Mucosa of descending colon (tissue), 3 donors: ENCODE measurements at regions not wholly inside any gene's neighbourhood (a gene's known extent, or its start where the extent isn't known, plus 50 kb on each side); places are given as distances from the start of the nearest gene placed in this dataset.

Source experiments
- ATAC-seq: fragments of 200-7000 bp; cut with Tn5 transposase; one replicate; pipeline ENCODE4 v1.9.1; 2020; ENCODE audit warnings: mild to moderate bottlenecking, moderate library complexity
- DNase-seq, 3 donors: peaks; one replicate each; pipeline ENCODE4 v3.0.0-alpha.2; 2020
- H3K36me3 ChIP-seq: fragments of 200-600 bp; one replicate; pipeline ENCODE4 v1.8.0; 2021; ENCODE audit warnings: low read depth, mild to moderate bottlenecking
- H3K4me1 ChIP-seq: fragments of 200-600 bp; one replicate; pipeline ENCODE4 v1.8.0; 2021; ENCODE audit warnings: low read depth, mild to moderate bottlenecking
- H3K4me3 ChIP-seq: fragments of 200-600 bp; one replicate; pipeline ENCODE4 v1.8.0; 2021; ENCODE audit warnings: mild to moderate bottlenecking
- H3K9me3 ChIP-seq: fragments of 200-600 bp; one replicate; pipeline ENCODE4 v1.8.0; 2021; ENCODE audit warnings: mild to moderate bottlenecking
- intact Hi-C, 2 donors: fragments of 100-400 bp; cut with DNase I in 1 of 2; cut with micrococcal nuclease in 1 of 2; formaldehyde crosslinking; loops; one replicate each; pipeline versions ENCODE4 v1.11.0 to v1.11.1; 2022; cut with DNase I, micrococcal nuclease
- TF ChIP-seq, protein P1 (sequence below): fragments of 200-600 bp; IDR thresholded peaks from one replicate; pipeline ENCODE4 v1.8.0; 2022; ENCODE audit warnings: antibody characterized with exemption, mild to moderate bottlenecking
- donor health status: DM: no; HTN: no; CAD: no; lungs with moderate emphysema.
- donor health status: DM: no; HTN: no; CAD: no.
- donor health status: DM: no; HTN: yes; CAD: no.

DNA sequence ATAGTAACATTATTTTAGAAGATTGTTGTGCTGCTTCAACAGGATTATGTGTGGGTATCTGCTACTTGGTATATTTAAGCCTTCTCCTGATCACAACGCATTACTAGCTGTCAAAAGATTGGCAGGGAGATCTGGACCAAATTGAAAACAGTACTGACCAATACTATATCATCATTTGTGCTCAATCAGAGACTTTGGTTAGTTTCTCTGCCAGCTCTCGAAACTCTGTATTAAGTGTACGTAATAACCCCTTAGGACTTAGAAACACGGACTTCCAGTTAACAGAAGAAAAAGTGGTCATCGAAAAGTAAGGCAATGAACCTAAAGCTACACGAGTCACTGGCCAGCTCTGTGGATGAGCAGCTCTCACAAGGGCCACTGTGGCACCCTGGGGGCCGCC, 146.0 kb downstream of the EVX1 start:
- TF ChIP-seq, protein P1, sequence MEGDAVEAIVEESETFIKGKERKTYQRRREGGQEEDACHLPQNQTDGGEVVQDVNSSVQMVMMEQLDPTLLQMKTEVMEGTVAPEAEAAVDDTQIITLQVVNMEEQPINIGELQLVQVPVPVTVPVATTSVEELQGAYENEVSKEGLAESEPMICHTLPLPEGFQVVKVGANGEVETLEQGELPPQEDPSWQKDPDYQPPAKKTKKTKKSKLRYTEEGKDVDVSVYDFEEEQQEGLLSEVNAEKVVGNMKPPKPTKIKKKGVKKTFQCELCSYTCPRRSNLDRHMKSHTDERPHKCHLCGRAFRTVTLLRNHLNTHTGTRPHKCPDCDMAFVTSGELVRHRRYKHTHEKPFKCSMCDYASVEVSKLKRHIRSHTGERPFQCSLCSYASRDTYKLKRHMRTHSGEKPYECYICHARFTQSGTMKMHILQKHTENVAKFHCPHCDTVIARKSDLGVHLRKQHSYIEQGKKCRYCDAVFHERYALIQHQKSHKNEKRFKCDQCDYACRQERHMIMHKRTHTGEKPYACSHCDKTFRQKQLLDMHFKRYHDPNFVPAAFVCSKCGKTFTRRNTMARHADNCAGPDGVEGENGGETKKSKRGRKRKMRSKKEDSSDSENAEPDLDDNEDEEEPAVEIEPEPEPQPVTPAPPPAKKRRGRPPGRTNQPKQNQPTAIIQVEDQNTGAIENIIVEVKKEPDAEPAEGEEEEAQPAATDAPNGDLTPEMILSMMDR, result no peak
- ATAC-seq, result no peak
- intact Hi-C loops, result no loop called here
- H3K4me1 ChIP-seq, result no peaks in the 10 kb centered on the region
- no peak overlapping the region for H3K4me3 ChIP-seq
- H3K36me3 ChIP-seq, result no peaks in the 10 kb centered on the region
- H3K9me3 ChIP-seq, result no peaks in the 10 kb centered on the region
- DNase-seq, result no peak

DNA sequence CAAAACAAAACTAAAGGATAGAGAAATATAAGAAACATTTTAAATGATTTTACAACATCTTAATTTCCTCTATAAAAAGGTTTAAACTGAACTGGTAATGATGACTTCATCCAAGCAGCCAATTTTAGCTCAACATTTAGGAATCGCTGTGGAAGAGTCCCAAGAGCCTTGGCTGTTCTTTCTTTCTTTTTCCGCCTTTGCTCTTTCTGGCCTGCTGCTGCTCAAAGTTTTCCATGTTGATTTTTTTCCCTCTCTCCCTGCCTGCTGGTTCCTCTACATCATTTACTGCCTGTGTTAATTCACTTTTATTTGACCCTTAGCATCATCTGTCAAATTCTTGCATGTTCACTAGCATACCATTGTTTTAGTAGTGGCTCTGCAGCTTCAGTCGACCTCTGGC, 146.9 kb downstream of the EVX1 start:
- no peaks in the 10 kb centered on the region for H3K9me3 ChIP-seq
- no peak for ATAC-seq
- H3K4me3 ChIP-seq, result no peak overlapping the region
- H3K36me3 ChIP-seq, result no peaks in the 10 kb centered on the region
- TF ChIP-seq, protein P1, result no peak
- no peak for DNase-seq
- H3K4me1 ChIP-seq, result no peaks in the 10 kb centered on the region
- intact Hi-C loops, result no loop called here

DNA sequence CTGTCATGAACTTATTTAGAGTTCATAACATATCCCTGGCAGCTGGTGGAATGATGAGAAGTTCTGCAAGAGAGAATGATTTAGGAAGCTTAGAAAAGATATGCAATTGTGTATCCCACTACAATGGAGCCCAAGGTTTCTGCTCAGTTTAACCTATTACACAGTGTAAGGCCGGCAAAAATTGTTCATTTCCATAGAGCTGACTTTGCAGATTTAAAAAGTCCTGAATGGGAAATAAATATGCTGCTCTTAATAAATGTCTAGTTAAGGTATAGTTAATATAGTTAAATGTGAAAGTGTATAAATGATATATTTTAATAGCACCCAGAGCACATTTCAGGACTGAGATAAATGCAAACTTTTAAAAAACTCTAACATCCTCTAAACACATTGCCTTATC, 149.9 kb downstream of the EVX1 start:
- H3K9me3 ChIP-seq, result no peaks in the 10 kb centered on the region
- DNase-seq, result no peak
- H3K36me3 ChIP-seq, result no peaks in the 10 kb centered on the region
- no peak overlapping the region for H3K4me3 ChIP-seq
- TF ChIP-seq, protein P1, result no peak
- intact Hi-C loops, result no loop called here
- ATAC-seq, result no peak
- no peaks in the 10 kb centered on the region for H3K4me1 ChIP-seq

DNA sequence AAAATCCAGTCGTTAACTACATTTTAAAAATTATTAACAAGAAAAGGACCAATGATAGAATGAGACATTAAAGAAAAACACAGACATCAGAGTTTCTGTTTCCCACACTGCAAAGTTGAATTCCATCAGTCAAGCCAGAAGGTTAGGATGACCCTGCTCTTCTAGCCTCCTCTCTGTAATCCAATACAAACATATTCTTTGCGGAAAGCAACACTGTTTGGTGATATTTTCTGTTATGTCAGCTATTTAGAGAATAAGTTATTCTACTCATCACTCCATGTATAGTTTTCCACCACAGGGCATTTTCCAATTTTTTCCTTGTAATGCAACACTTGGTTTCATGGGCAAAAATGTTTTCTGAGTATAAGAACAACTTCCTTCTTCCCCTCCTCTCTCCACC, 152.3 kb downstream of the EVX1 start:
- no peaks in the 10 kb centered on the region for H3K9me3 ChIP-seq
- DNase-seq, result no peak
- TF ChIP-seq, protein P1, result no peak
- H3K36me3 ChIP-seq, result no peaks in the 10 kb centered on the region
- ATAC-seq, result no peak
- intact Hi-C loops, result no loop called here
- no peak overlapping the region for H3K4me3 ChIP-seq
- no peaks in the 10 kb centered on the region for H3K4me1 ChIP-seq

DNA sequence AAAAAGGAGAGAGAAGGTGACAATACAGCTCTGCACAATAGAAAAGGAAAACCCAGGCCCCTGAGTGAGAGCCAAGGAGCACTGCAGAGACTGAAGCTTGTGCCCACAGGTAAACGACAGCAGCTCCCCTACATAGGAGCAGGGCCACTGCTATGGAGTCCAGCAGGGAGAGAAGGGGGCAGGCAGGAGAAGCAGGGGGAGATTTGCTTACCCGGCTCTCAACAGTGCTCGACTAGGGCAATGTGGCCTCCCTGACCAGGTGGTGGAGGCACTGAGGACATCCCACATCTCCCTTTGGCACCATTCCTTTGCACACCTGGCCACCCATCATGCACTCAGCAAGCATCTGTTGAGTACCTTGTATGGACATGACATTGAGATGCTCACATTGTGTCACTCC, 153.0 kb downstream of the EVX1 start:
- Histone ChIP-seq H3K4me1 (no peaks in the 10 kb centered on the region), H3K36me3 (no peaks in the 10 kb centered on the region), H3K9me3 (no peaks in the 10 kb centered on the region), H3K4me3 (no peak overlapping the region)
- intact Hi-C loops, result no loop called here
- TF ChIP-seq, protein P1, result no peak
- ATAC-seq, result no peak
- DNase-seq, result no peak

DNA sequence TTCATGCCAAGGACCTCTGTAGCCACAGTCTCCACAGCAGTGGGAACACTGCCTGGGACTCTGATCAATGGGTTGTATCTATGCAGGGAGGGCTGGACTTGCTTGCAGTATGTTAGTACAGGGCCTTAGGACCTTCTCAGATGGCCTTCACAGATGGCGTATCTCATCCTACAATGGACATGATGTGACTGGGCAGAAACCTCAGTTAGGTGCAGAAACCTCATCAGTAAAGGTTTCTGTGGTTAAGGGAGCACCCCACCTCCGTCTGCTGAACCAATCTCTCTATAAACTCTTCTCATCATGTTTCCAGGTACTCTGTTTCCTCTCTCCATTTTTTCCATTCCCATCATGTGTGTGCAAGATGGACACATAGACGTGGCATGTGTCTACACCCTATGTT, 154.9 kb downstream of the EVX1 start:
- TF ChIP-seq, protein P1, result no peak

More for the DNA sequence above, 154.9 kb downstream of the EVX1 start:
- Histone ChIP-seq H3K36me3 (no peaks in the 10 kb centered on the region), H3K4me3 (no peak overlapping the region), H3K4me1 (no peaks in the 10 kb centered on the region), H3K9me3 (no peaks in the 10 kb centered on the region)
- ATAC-seq (no peak), DNase-seq (no peak)
- intact Hi-C loops, result no loop called here
